PC-9 (cell line): ENCODE measurements at regions not wholly inside any gene's neighbourhood (a gene's known extent, or its start where the extent isn't known, plus 50 kb on each side); places are given as distances from the start of the nearest gene placed in this dataset.
"Not testable (repeated sequence)": the region's sequence is repeated elsewhere in the genome, so short reads cannot be mapped to it uniquely, and the experiment has no call there.

Experiments
- BruUV-seq: library from RNA; stranded (reverse); fragments of 400-500 nt; replicated peaks from 2 replicates; lab custom pipeline; 2021; lab: Mats Ljungman, UMichigan
- CTCF ChIA-PET: fragments of 300-600 bp; sonication (Branson Sonifier 250); formaldehyde crosslinking; loops from one replicate; lab custom pipeline; 2022; ENCODE audit warnings: antibody characterized with exemption; lab: Charles Lee
- POLR2A ChIA-PET: fragments of 300-600 bp; sonication (Branson Sonifier 250); formaldehyde crosslinking; loops from one replicate; lab custom pipeline; 2022; ENCODE audit warnings: antibody characterized with exemption; ENCODE audit not compliant: unreplicated experiment; lab: Charles Lee
- DNase-seq, 2 experiments: peaks; one replicate each; pipeline versions ENCODE4 v3.0.0 to v3.0.0-alpha.2; 2015 to 2022; ENCODE audit warnings: mixed read lengths in 1 of 2
- H2AFZ ChIP-seq: fragments of 200-600 bp; sonication (generic); 2 replicates; pipeline ENCODE4 v1.8.1; 2017; ENCODE audit warnings: antibody characterized with exemption
- H3F3A ChIP-seq: fragments of 200-600 bp; sonication (generic); 2 replicates; pipeline ENCODE4 v1.8.1; 2017; ENCODE audit warnings: antibody characterized with exemption, mild to moderate bottlenecking, low read depth; ENCODE audit not compliant: insufficient read depth
- H3K27ac ChIP-seq: fragments of 200-600 bp; sonication (generic); 2 replicates; pipeline ENCODE4 v1.6.1; 2016; ENCODE audit warnings: mixed run types
- H3K27me3 ChIP-seq: fragments of 200-600 bp; sonication (generic); 2 replicates; pipeline ENCODE4 v1.6.1; 2016; ENCODE audit warnings: low read depth, mixed run types; ENCODE audit not compliant: insufficient read depth
- H3K36me3 ChIP-seq: fragments of 200-600 bp; sonication (generic); 2 replicates; pipeline ENCODE4 v1.6.1; 2016; ENCODE audit warnings: low read depth, mixed run types
- H3K4me1 ChIP-seq: fragments of 200-600 bp; sonication (generic); replicated peaks from 2 replicates; pipeline ENCODE4 v1.6.1; 2016; ENCODE audit warnings: mixed run types; ENCODE audit not compliant: insufficient read depth
- H3K4me2 ChIP-seq: fragments of 200-600 bp; sonication (generic); 2 replicates; pipeline ENCODE4 v1.6.1; 2017; ENCODE audit warnings: mixed run types
- H3K4me3 ChIP-seq: fragments of 200-600 bp; sonication (generic); 2 replicates; pipeline ENCODE4 v1.6.1; 2016; ENCODE audit warnings: mixed run types
- H3K79me2 ChIP-seq: fragments of 200-600 bp; sonication (generic); 2 replicates; pipeline ENCODE4 v1.6.1; 2017; ENCODE audit warnings: low read depth, mixed run types
- H3K9me2 ChIP-seq: fragments of 200-600 bp; sonication (generic); 2 replicates; pipeline ENCODE4 v1.8.1; 2017; ENCODE audit warnings: mild to moderate bottlenecking; ENCODE audit not compliant: insufficient read depth
- H3K9me3 ChIP-seq: fragments of 200-600 bp; sonication (generic); 2 replicates; pipeline ENCODE4 v1.8.1; 2016; ENCODE audit warnings: low read depth; ENCODE audit not compliant: insufficient read depth
- H4K20me1 ChIP-seq: fragments of 200-600 bp; sonication (generic); 2 replicates; pipeline ENCODE4 v1.8.1; 2017; ENCODE audit not compliant: insufficient read depth
- EZH2 ChIP-seq: fragments of 200-600 bp; sonication (generic); IDR thresholded peaks from 2 replicates; pipeline ENCODE4 v1.8.0; 2017; ENCODE audit warnings: antibody characterized with exemption, low read depth
- intact Hi-C: fragments of 100-400 bp; cut with micrococcal nuclease; formaldehyde crosslinking; loops from one replicate; pipeline ENCODE4 v1.10.0; 2022; ENCODE audit not compliant: unreplicated experiment
- TF ChIP-seq, protein P1 (sequence below): fragments of 200-600 bp; sonication (generic); conservative IDR thresholded peaks from 2 replicates; pipeline ENCODE4 v1.6.1; 2017; ENCODE audit warnings: mixed run types, antibody characterized with exemption, mild to moderate bottlenecking, moderate library complexity

GRCh38 chr14:38004610-38004879 lies 203.2 kb upstream of the SSTR1 start:
- H3F3A ChIP-seq, result no peaks in the 10 kb centered on the region
- no peaks in the 10 kb centered on the region for H4K20me1 ChIP-seq
- no TSS peak for BruUV-seq
- ChIA-PET POLR2A (no interaction called here), CTCF (interaction anchor here (0.6 kb wide), 1 partner anchor 227 kb away, joined by 4 read pairs; no protein-coding TSS in a partner anchor)
- H3K36me3 ChIP-seq, result no peaks in the 10 kb centered on the region
- no peak overlapping the region for H3K4me2 ChIP-seq
- H2AFZ ChIP-seq, result no peak overlapping the region
- H3K79me2 ChIP-seq, result no peaks in the 10 kb centered on the region
- no peaks in the 10 kb centered on the region for H3K9me3 ChIP-seq
- TF ChIP-seq, protein P1, sequence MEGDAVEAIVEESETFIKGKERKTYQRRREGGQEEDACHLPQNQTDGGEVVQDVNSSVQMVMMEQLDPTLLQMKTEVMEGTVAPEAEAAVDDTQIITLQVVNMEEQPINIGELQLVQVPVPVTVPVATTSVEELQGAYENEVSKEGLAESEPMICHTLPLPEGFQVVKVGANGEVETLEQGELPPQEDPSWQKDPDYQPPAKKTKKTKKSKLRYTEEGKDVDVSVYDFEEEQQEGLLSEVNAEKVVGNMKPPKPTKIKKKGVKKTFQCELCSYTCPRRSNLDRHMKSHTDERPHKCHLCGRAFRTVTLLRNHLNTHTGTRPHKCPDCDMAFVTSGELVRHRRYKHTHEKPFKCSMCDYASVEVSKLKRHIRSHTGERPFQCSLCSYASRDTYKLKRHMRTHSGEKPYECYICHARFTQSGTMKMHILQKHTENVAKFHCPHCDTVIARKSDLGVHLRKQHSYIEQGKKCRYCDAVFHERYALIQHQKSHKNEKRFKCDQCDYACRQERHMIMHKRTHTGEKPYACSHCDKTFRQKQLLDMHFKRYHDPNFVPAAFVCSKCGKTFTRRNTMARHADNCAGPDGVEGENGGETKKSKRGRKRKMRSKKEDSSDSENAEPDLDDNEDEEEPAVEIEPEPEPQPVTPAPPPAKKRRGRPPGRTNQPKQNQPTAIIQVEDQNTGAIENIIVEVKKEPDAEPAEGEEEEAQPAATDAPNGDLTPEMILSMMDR, result no peak
- no peak for TF ChIP-seq EZH2
- H3K27me3 ChIP-seq, result no peaks in the 10 kb centered on the region
- no peaks in the 10 kb centered on the region for H3K9me2 ChIP-seq
- no peak for DNase-seq
- no peak overlapping the region for H3K27ac ChIP-seq
- intact Hi-C loops, result no loop called here
- H3K4me1 ChIP-seq, result no peaks in the 10 kb centered on the region
- no peak overlapping the region for H3K4me3 ChIP-seq

DNA sequence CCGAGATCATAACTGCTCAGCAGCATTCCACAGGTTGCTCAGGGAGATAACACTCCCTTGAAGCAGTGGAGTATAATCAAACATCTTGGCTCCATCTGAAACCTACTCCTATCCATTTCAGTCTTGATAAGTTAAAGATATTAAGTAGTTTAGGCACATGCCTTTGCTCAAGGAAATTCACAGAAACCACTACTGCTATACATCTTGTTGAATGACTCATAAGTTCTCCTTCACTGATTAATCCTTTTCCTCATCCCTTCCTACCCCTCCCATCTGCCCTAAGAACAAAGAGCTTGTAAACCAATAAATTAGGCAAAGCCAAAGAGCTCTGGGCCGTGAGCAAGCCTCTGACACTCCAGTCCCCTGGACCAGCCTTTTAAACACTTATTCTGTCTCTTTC lies 196.5 kb upstream of the SSTR1 start:
- intact Hi-C loops, POLR2A ChIA-PET, H3K4me1 ChIP-seq, H3F3A ChIP-seq, BruUV-seq, H3K36me3 ChIP-seq, H3K4me2 ChIP-seq, H3K79me2 ChIP-seq, H2AFZ ChIP-seq, H3K9me2 ChIP-seq, H3K9me3 ChIP-seq, H3K27me3 ChIP-seq, CTCF ChIA-PET, H3K27ac ChIP-seq, H3K4me3 ChIP-seq, H4K20me1 ChIP-seq: not testable (repeated sequence)
- peak in 1 of 2 experiments; percentile 46 for DNase-seq

- no peaks in the 10 kb centered on the region for H3K9me3 ChIP-seq
- ChIA-PET CTCF (no interaction called here), POLR2A (no interaction called here)
- no peaks in the 10 kb centered on the region for H3K9me2 ChIP-seq
- no peaks in the 10 kb centered on the region for H3K79me2 ChIP-seq
- no peak overlapping the region for H2AFZ ChIP-seq
- intact Hi-C loops, result no loop called here
- no peak for TF ChIP-seq EZH2
- TF ChIP-seq, protein P1, result no peak
- H3K4me1 ChIP-seq, result no peaks in the 10 kb centered on the region; the same call in 1 of the 2 replicates
- H3K36me3 ChIP-seq, result no peaks in the 10 kb centered on the region
- H3F3A ChIP-seq, result no peaks in the 10 kb centered on the region
- H3K27ac ChIP-seq, result no peak overlapping the region
- no TSS peak for BruUV-seq
- no peaks in the 10 kb centered on the region for H4K20me1 ChIP-seq
- DNase-seq, result no peak
- H3K4me2 ChIP-seq, result no peak overlapping the region
- H3K27me3 ChIP-seq, result no peaks in the 10 kb centered on the region
- no peak overlapping the region for H3K4me3 ChIP-seq
These were observed 195.6 kb upstream of the SSTR1 start for GRCh38 chr14:38012056-38012455.

DNA sequence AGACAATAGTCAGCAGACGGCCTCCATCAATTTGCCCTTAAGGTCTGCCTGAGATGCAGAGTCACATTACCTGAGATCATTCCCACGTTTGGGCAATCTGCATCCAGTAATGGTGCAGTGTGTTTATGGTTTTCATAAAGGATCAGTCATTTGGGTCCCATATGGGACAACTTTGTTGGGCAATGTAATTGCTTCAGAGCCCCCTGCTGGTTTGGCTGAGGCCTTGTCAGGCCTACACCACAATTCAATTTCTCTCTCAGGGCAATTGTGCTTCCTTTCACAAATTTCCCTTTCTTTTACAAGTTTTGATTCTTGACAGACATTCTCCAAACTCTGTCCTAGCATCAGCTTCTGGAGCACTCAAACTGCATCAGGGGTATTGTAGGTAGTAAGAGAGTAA lies 191.2 kb upstream of the SSTR1 start:
- Histone ChIP-seq H3K4me2 (no peak overlapping the region), H3K4me1 (no peaks in the 10 kb centered on the region; the same call in 1 of the 2 replicates), H2AFZ (no peak overlapping the region), H4K20me1 (no peaks in the 10 kb centered on the region), H3K27me3 (no peaks in the 10 kb centered on the region), H3F3A (no peaks in the 10 kb centered on the region), H3K36me3 (no peaks in the 10 kb centered on the region), H3K79me2 (no peaks in the 10 kb centered on the region), H3K4me3 (no peak overlapping the region), H3K9me2 (no peaks in the 10 kb centered on the region), H3K27ac (no peak overlapping the region), H3K9me3 (no peaks in the 10 kb centered on the region)
- no peak for DNase-seq
- POLR2A ChIA-PET, result no interaction called here
- CTCF ChIA-PET, result no interaction called here
- intact Hi-C loops, result no loop called here
- TF ChIP-seq, protein P1, result peak; percentile 34; the same call in 1 of the 2 replicates
- no peak for TF ChIP-seq EZH2
- BruUV-seq, result no TSS peak
